ENCODE measurements at regions not wholly inside any gene's neighbourhood (a gene's known extent, or its start where the extent isn't known, plus 50 kb on each side); places are given as distances from the start of the nearest gene placed in this dataset.

- no peak for DNase-seq
Measured at GRCh38 chr2:123085484-123085883, 939.6 kb upstream of the CNTNAP5 start.

- DNase-seq: no peak
Measured at GRCh38 chr2:123086613-123087385, 938.3 kb upstream of the CNTNAP5 start.

- DNase-seq: no peak
Measured at GRCh38 chr2:123091471-123091870, 933.6 kb upstream of the CNTNAP5 start.

DNA sequence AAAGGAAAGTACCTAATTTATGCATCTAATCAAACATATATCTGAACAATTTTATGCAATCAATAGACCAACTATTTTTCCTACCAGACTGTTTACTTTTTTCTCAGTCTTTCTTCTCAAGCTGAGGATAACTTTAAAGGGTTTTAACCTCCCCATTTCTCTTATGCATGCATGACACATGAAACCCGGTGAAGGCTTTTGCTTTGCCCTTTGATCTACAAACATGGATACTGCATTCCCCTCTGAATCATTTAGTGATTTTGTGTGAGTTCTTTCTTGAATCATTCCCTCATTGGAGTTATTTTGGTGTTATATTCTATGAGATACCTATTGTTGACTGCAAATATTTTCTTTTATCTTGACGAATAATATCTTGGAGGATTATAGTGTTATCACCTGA is 931.9 kb upstream of the CNTNAP5 start:
- DNase-seq: no peak

DNA sequence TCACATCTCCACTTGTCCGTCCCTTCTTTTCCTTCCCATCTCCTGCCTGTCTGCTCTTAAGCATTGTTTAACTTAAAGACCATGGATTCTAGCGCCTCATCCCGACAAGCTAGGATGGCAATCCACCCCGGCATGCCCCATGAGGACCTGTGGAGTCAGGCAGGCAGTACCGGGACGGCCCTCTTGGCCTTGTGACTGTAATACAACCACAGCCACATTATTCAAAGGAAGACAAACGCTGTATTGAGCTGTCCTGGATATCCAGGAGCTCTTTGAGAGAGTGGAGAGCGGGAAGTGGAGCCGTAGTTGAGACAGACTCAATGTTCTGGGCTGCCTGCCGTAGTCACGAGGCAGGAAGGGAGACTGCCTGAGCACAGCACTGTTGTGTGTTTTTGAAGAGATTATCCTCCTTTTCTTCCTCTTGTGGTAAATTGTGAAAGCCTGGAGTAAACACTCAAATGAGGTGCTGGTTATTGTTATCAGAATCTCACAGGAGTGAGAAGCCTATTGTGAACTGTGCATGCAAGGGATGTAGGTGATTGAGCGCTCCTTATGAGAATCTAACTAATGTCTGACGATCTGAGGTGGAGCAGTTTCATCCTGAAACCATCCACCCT is 929.8 kb upstream of the CNTNAP5 start:
- no peak for DNase-seq

DNA sequence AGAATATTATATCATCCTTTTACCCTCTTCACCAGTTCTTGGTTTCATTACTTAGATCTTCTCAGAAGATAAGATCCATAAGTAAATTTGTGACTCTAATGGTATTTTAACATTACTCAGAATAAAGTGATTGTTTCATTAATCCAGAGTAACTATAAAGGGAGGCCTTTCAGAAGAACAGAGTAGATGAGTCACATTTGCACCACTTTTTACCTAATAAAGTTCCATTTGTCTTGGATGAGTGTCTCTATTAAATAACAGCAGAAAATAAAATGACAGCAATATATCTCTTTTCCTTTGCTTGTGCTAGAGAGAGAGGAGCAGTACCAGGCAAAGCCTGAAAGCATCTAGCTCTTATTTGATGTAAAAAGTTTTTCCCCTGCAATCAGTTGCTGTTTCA is 926.5 kb upstream of the CNTNAP5 start:
- no peak for DNase-seq

DNA sequence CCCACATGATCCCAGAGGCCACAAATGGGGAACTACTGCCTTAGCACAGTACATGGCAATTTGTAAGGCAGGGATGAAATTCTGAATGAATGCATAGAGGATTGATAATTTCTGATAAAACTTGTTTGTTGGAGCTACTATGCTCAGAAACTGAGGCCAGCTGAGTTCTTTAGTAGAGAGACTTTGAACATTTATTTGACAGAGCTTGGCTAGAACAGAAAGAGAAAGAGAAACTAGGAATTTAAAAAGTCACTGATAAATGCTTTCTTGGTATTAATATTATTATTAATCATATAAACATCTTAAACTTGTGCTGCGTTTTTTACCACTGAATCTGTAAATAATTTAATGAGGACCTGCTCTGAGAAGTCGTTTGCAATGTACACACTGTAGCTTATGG is 923.7 kb upstream of the CNTNAP5 start:
- no peak for DNase-seq

DNA sequence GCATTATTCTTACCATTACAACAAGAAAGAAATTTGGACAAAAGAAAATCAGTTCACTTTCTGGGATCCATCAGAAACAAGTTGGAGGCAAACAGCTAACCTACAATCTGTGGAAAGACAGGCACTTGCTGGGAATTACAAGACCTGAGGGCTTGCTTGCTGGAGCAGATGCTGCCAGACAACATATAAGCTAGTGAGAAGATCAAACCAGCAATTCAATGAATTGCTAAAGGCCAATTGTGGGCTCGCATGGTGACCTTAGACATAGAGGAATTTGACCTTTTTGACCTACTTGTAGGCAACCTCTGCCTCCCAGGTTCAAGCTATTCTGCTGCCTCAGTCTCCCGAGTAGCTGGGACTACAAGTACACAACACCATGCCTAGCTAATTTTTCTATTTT is 921.2 kb upstream of the CNTNAP5 start:
- no peak for DNase-seq

DNA sequence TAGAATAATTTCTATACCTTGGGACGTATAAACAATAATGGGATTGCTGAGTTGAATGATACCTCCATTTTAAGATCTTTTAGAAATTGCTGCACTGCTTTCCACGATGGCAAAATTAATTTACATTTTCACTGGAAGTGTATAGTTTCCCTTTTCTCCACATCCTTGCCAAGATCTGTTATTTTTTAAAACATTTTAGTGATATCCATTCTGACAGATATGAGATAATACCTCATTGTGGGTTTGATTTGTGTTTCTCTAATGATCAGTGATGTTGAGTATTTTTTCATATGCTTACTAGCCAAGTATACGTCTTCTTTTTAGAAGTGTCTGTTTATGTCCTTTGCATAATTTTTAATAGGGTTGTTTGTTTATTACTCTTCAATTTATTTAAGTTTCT is 908.5 kb upstream of the CNTNAP5 start:
- DNase-seq: no peak

DNA sequence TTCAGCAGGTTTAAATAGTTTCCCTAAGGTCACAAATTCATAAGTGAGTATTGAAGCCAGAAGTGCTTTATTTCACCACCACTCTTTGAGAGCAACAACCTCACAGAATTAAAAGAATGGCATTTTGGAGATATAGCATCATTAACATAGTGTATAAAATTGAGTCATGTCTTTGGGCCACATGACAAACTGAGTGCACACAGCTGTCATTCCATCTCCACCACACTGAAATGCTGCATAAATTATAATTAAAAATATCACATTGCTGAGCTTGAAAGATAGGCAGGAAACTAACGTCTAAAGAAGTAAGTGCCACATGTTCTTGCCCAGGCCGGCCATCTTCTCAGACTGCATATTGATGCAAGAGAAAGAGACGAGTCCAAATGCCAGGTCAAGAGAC is 897.9 kb upstream of the CNTNAP5 start:
- no peak for DNase-seq

GRCh38 chr2:123128951-123129350 is 896.1 kb upstream of the CNTNAP5 start:
- DNase-seq: no peak

DNA sequence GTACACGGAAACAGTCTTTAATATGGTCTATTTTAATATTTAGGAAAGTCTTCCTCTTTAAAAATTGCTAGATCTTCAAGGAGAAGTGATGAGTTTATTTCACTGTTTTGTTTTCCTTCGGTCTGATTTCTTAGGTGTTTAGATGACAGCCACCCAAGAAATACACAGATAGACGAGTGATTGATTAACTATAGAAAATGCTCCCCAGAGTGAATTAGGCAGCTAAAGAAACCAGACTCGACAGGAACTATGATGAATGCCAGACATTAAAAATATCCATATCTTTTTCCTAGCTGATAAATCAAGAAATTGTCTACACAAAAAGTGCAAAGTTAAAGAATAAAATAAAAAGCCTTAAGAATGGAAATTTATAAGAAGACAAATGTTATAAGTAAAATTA is 888.7 kb upstream of the CNTNAP5 start:
- no peak for DNase-seq

DNA sequence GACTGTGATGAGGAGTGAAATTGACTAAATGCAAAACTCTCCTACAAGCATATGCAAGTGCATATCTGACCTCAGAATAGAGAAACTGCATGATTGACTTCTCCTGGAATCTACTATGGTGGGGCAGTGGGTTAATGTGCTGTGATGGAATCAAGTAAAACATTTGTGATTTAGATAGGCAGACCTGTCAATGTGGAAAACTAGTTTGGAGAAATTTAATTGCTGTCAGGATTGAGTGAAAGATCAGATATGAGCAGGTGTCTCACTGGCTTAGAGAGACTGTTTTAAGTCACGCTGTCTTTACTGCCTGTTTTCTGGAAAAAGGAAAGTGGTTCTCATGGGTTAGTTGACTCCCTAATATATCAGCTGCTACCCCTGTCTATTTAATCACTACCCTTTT is 881.0 kb upstream of the CNTNAP5 start:
- DNase-seq: no peak

GRCh38 chr2:123153041-123153440 is 872.0 kb upstream of the CNTNAP5 start:
- DNase-seq: no peak

GRCh38 chr2:123154195-123154594 is 870.9 kb upstream of the CNTNAP5 start:
- DNase-seq: no peak

DNA sequence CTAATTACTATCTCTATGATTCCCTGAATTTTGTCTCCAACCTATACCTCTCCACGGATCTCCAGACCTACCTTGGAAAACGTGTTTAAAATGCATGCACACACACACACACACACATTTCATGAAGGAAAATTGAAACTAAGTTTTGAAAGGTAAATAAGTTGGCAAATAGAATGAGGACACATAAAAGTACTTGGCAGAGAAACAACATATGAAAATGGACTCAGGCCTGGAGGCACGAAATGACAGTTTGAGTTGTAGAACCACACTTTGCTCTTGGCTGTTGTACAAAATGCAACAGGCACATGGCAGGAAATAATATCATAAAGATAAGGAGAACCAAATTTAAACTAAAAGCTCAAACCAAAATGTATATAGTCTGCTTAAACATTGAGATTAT is 868.1 kb upstream of the CNTNAP5 start:
- no peak for DNase-seq

GRCh38 chr2:123162400-123163016 is 862.6 kb upstream of the CNTNAP5 start:
- DNase-seq: no peak

DNA sequence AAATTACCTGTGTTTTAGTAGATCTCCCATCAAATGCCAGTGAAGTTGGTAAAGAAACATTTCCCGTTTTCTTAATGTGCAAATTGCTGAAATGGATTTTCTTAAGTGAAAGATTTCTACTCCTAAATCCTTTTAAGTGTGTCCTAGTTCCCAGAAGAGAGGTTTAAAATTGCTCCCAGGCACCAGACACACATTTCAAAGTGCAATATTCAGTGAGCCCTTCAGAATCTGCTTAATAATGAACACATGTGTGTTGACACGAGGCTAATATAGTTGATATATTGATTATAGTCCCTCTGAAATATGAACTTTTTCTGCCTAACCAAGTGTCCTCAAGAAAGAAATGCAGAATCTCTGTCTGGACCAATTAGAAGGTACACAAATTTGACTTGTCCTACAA is 861.7 kb upstream of the CNTNAP5 start:
- no peak for DNase-seq

DNA sequence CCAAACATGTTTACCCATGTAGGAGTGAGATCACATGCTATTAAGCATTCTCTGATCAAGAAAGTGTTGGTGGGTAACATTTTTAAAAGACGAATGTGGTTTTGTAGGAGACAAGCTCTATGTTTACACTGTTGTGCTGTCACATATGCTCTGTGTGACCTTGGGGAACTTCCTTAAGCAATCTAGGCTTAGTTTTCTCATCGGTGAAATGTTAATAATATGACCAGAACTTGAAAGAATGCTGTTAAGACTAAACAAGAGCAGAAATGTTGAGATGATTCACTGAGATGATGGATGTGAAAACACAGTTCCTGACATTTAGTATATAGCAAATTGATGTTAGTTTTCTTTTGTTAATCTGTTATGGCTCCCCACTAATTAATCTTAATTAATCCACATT is 860.9 kb upstream of the CNTNAP5 start:
- no peak for DNase-seq

GRCh38 chr2:123165616-123166015 is 859.5 kb upstream of the CNTNAP5 start:
- DNase-seq: peak; percentile 56

- peak; percentile 11 for DNase-seq
Measured at GRCh38 chr2:123179526-123179925, 845.6 kb upstream of the CNTNAP5 start.

DNA sequence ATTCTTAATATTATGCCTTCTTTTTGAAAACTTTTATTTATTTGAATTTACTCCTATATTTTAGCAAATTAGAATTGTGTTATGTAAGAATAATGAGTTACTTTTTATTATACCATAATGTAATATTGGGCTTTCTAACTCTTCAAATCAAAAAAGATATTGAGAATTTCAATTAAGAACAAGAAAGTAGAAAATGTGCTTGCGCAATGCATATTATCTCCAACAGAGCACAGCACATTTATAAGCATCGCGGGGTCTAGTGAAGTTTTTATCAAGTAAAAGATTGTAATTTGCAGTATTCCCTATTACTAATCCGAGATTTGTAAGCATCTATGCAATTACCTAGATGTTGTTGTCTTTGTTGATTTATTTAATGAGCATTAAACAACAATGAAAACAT is 829.1 kb upstream of the CNTNAP5 start:
- DNase-seq: no peak

DNA sequence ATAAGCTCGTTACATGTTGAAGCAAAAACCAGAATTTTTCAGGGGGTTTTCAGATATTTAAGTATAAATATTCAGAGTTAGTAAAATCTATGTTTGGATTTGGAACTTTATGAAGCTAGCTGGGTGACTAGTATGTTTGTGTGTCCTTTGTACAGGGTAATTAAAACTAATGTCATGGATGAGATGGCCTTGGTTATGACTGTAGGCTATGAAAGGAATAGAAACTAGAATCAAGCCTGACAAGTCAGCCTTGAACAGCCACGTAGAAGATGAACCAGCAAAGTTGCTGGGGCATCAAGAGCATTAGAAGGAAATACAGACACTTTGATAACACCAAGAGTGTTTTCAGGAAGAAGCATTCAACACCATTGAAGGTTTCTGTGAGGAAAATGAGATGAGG is 825.1 kb upstream of the CNTNAP5 start:
- no peak for DNase-seq

DNA sequence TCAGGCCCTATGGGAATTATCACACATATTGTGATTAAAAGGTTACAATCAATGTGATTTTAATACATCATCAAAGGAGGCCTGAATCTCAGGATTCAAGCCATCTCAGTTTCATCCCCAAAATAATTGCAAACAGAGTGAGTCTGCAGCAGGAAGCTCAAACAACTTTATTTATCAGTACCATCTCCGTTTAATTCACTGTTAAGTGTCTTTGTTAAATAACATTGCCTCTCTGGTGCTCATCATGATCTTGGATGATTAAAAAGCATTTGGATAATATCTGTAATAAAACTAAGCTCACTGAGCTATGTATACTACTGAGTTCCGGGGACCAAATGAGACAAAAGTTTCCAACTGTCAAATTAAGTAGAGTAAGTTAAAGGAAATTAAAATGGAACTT is 817.8 kb upstream of the CNTNAP5 start:
- DNase-seq: no peak

- DNase-seq: no peak
Measured at GRCh38 chr2:123209202-123209601, 815.9 kb upstream of the CNTNAP5 start.
